PC-3 (cell line): ENCODE measurements at regions not wholly inside any gene's neighbourhood (a gene's known extent, or its start where the extent isn't known, plus 50 kb on each side); places are given as distances from the start of the nearest gene placed in this dataset.

Experiments used
- ATAC-seq: fragments of 200-7000 bp; cut with Tn5 transposase; 2 replicates; pipeline ENCODE4 v1.9.1; 2020; ENCODE audit warnings: mild to moderate bottlenecking, moderate library complexity
- BruUV-seq: library from RNA; stranded (reverse); fragments of 400-500 nt; replicated peaks from 2 replicates; lab custom pipeline; 2021; lab: Mats Ljungman, UMichigan
- CTCF ChIA-PET: fragments of 300-600 bp; sonication (Branson Sonifier 250); formaldehyde crosslinking; loops from one replicate; lab custom pipeline; 2022; ENCODE audit warnings: antibody characterized with exemption; lab: Charles Lee
- POLR2A ChIA-PET: fragments of 300-600 bp; sonication (Branson Sonifier 250); formaldehyde crosslinking; loops from one replicate; lab custom pipeline; 2022; ENCODE audit warnings: antibody characterized with exemption; ENCODE audit not compliant: unreplicated experiment; lab: Charles Lee
- DNase-seq: peaks from one replicate; pipeline ENCODE4 v3.0.0-alpha.2; 2015
- H2AFZ ChIP-seq: fragments of 300-600 bp; sonication (generic); 2 replicates; pipeline ENCODE4 v1.6.0; 2016; ENCODE audit warnings: antibody characterized with exemption, low read length
- H3F3A ChIP-seq: fragments of 300-600 bp; sonication (generic); one replicate; pipeline ENCODE4 v1.6.0; 2017; ENCODE audit warnings: antibody characterized with exemption, low read length, control low read depth, mild to moderate bottlenecking; ENCODE audit not compliant: unreplicated experiment
- H3K27ac ChIP-seq: fragments of 300-600 bp; sonication (generic); 2 replicates; pipeline ENCODE4 v1.5.1; 2016; ENCODE audit warnings: mild to moderate bottlenecking, low read length
- H3K27me3 ChIP-seq: fragments of 300-600 bp; sonication (generic); 2 replicates; pipeline ENCODE4 v1.6.1; 2016; ENCODE audit warnings: low read length, mixed read lengths
- H3K36me3 ChIP-seq: fragments of 300-600 bp; sonication (generic); 2 replicates; pipeline ENCODE4 v1.6.1; 2016; ENCODE audit warnings: low read depth, mixed run types, low read length, mixed read lengths
- H3K4me1 ChIP-seq: fragments of 300-600 bp; sonication (generic); 2 replicates; pipeline ENCODE4 v1.5.1; 2016; ENCODE audit warnings: low read length; ENCODE audit not compliant: insufficient read depth
- H3K4me2 ChIP-seq: fragments of 300-600 bp; sonication (generic); 2 replicates; pipeline ENCODE4 v1.6.0; 2016; ENCODE audit warnings: low read length
- H3K4me3 ChIP-seq: fragments of 300-600 bp; sonication (generic); 2 replicates; pipeline ENCODE4 v1.5.1; 2016; ENCODE audit warnings: mild to moderate bottlenecking, low read length, mixed read lengths
- H3K79me2 ChIP-seq: fragments of 300-600 bp; sonication (generic); 2 replicates; pipeline ENCODE4 v1.6.1; 2017; ENCODE audit warnings: low read length, mixed read lengths
- H3K9ac ChIP-seq: fragments of 300-600 bp; sonication (generic); 2 replicates; pipeline ENCODE4 v1.6.0; 2016; ENCODE audit warnings: mild to moderate bottlenecking, low read length
- H3K9me2 ChIP-seq: fragments of 300-600 bp; sonication (generic); replicated peaks from 2 replicates; pipeline ENCODE4 v1.6.1; 2016; ENCODE audit warnings: mixed run types, low read length, mixed read lengths
- H3K9me3 ChIP-seq: fragments of 300-600 bp; sonication (generic); 2 replicates; pipeline ENCODE4 v1.6.1; 2016; ENCODE audit warnings: low read length, mixed read lengths
- H4K20me1 ChIP-seq: fragments of 300-600 bp; sonication (generic); 2 replicates; pipeline ENCODE4 v1.6.1; 2016; ENCODE audit warnings: low read length, mixed read lengths
- CTCF ChIP-seq: fragments of 300-600 bp; sonication (generic); conservative IDR thresholded peaks from 2 replicates; pipeline ENCODE4 v1.5.1; 2017; ENCODE audit warnings: antibody characterized with exemption, low read depth, mild to moderate bottlenecking, low read length
- EZH2 ChIP-seq: fragments of 300-600 bp; sonication (generic); IDR thresholded peaks from one replicate; pipeline ENCODE4 v1.6.1; 2017; ENCODE audit warnings: antibody characterized with exemption, mild to moderate bottlenecking, low read length; ENCODE audit not compliant: unreplicated experiment
- EZH2phosphoT487 ChIP-seq: fragments of 300-600 bp; sonication (generic); IDR thresholded peaks from 2 replicates; pipeline ENCODE4 v1.6.1; 2018; ENCODE audit warnings: mild to moderate bottlenecking, antibody characterized with exemption, low read length, borderline replicate concordance
- intact Hi-C: fragments of 100-400 bp; cut with micrococcal nuclease; formaldehyde crosslinking; loops from 2 replicates; pipeline ENCODE4 v1.9.0; 2023

DNA sequence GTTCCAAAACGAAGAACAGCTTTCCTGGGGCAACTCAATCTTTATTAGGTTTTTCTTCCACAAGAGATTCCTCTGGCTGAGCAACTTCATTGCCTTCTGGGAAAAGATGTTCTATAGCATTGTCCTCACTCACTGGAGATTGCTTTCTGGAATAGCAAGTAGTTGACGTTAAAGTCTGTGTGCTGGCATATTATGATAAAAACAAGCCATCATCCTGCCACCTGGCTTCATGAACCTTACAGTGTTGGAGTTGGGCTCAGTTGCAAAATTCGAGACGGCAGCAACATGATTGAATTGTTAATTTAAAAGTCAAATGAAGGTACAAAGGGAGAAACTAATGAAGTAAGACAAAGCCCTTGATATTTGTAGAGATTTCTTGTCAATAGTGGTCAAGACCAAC is 140.5 kb upstream of the PEX5L start:
- H3K4me2 ChIP-seq, result no peak overlapping the region
- H4K20me1 ChIP-seq, result no peaks in the 10 kb centered on the region
- no TSS peak for BruUV-seq
- no peak overlapping the region for H3K27ac ChIP-seq
- H3K36me3 ChIP-seq, result no peaks in the 10 kb centered on the region
- H2AFZ ChIP-seq, result no peak overlapping the region
- DNase-seq (no peak), ATAC-seq (no peak)
- no peaks in the 10 kb centered on the region for H3K9me2 ChIP-seq
- no peaks in the 10 kb centered on the region for H3K4me1 ChIP-seq
- no peaks in the 10 kb centered on the region for H3K9me3 ChIP-seq
- H3K9ac ChIP-seq, result no peak overlapping the region
- H3K79me2 ChIP-seq, result no peaks in the 10 kb centered on the region
- H3F3A ChIP-seq, result no peaks in the 10 kb centered on the region
- ChIA-PET POLR2A (no interaction called here), CTCF (no interaction called here)
- TF ChIP-seq EZH2phosphoT487, result no peak
- no peaks in the 10 kb centered on the region for H3K27me3 ChIP-seq
- H3K4me3 ChIP-seq, result no peak overlapping the region
- intact Hi-C loops, result no loop called here

DNA sequence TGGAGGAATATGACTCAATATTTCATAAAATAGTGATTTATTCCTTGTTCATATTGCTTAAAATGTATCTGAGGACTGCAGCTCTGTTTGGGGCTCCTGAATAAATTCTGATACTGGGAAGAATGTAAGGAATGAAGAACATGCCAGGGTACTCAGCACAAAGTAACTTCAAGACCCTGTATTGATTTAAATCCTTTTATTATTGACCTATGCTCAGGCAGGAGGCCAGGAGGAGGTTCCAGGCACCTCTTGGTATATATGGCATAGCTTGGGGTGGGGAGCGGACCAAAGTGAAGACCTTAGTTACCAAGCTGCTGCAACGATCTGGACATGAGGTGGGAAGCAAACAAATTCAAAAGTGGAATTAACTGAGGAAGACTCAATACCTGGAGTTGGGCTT is 142.8 kb upstream of the PEX5L start:
- POLR2A ChIA-PET, result no interaction called here
- H3K4me2 ChIP-seq, result no peak overlapping the region
- intact Hi-C loops, result no loop called here
- ATAC-seq, result no peak
- CTCF ChIA-PET, result no interaction called here
- no peaks in the 10 kb centered on the region for H3K9me2 ChIP-seq
- H2AFZ ChIP-seq, result no peak overlapping the region
- H3F3A ChIP-seq, result no peaks in the 10 kb centered on the region
- TF ChIP-seq EZH2phosphoT487, result no peak
- no peak for TF ChIP-seq EZH2
- no peak for TF ChIP-seq CTCF
- H3K4me3 ChIP-seq, result no peak overlapping the region
- H3K4me1 ChIP-seq, result no peaks in the 10 kb centered on the region
- H3K9me3 ChIP-seq, result no peaks in the 10 kb centered on the region
- H3K27me3 ChIP-seq, result no peaks in the 10 kb centered on the region
- no peaks in the 10 kb centered on the region for H3K36me3 ChIP-seq
- DNase-seq, result no peak
- no peaks in the 10 kb centered on the region for H4K20me1 ChIP-seq
- H3K9ac ChIP-seq, result no peak overlapping the region
- H3K27ac ChIP-seq, result no peak overlapping the region
- H3K79me2 ChIP-seq, result no peaks in the 10 kb centered on the region
- BruUV-seq, result no TSS peak

DNA sequence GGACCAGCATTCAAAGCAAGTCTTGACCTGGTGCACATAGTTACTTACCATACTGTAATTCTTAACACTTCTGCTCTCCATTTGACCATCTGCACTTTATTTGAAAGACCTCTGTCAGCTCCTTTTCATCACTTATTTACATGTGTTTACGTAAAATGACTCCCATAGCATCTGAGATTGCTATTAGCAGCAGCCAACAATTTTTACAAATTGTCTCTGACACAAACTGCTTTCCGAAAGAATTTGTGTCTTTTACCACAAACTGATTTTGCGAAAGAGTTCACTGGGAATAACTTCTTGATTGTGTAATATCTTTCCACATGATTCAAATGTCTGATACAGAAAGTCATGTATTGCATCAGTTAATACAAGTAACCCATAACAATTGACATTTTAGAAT is 144.1 kb upstream of the PEX5L start:
- ATAC-seq, result no peak

More for the DNA sequence above, 144.1 kb upstream of the PEX5L start:
- Histone ChIP-seq H3K79me2 (no peaks in the 10 kb centered on the region), H3F3A (no peaks in the 10 kb centered on the region), H3K9me2 (no peaks in the 10 kb centered on the region), H2AFZ (no peak overlapping the region), H3K27ac (no peak overlapping the region), H3K36me3 (no peaks in the 10 kb centered on the region), H3K4me3 (no peak overlapping the region), H3K9me3 (no peaks in the 10 kb centered on the region), H3K4me1 (no peaks in the 10 kb centered on the region), H3K4me2 (no peak overlapping the region), H4K20me1 (no peaks in the 10 kb centered on the region), H3K27me3 (no peaks in the 10 kb centered on the region), H3K9ac (no peak overlapping the region)
- intact Hi-C loops, result no loop called here
- DNase-seq, result no peak
- TF ChIP-seq EZH2 (no peak), EZH2phosphoT487 (no peak), CTCF (no peak)
- no TSS peak for BruUV-seq
- POLR2A ChIA-PET, result no interaction called here
- CTCF ChIA-PET, result no interaction called here
